ENCODE measurements at regions not wholly inside any gene's neighbourhood (a gene's known extent, or its start where the extent isn't known, plus 50 kb on each side); places are given as distances from the start of the nearest gene placed in this dataset.

DNA sequence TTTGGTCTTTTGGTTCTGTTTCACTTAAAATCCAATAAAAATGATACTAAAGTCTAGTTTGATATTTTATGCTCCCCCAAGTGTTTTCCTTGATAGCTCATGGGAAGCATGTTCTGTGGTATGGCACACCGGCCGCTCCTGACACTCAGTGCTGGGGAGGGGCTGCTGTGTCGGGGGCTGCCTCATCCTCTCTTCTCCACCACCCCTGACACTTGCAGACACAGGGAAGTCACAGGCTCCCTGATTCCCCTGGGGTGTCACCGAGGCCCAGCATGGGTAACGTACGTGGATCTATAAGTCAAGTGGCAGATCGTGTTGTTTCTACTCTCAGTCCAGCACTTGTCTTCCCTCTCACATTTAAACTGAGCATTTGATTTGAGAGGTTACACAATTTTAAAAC lies 508.6 kb downstream of the TNS3 start:
- TF ChIP-seq, protein P1, sequence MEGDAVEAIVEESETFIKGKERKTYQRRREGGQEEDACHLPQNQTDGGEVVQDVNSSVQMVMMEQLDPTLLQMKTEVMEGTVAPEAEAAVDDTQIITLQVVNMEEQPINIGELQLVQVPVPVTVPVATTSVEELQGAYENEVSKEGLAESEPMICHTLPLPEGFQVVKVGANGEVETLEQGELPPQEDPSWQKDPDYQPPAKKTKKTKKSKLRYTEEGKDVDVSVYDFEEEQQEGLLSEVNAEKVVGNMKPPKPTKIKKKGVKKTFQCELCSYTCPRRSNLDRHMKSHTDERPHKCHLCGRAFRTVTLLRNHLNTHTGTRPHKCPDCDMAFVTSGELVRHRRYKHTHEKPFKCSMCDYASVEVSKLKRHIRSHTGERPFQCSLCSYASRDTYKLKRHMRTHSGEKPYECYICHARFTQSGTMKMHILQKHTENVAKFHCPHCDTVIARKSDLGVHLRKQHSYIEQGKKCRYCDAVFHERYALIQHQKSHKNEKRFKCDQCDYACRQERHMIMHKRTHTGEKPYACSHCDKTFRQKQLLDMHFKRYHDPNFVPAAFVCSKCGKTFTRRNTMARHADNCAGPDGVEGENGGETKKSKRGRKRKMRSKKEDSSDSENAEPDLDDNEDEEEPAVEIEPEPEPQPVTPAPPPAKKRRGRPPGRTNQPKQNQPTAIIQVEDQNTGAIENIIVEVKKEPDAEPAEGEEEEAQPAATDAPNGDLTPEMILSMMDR (conservative IDR thresholded peaks at IDR 0.05; ENCODE audit: low read length): no peak
- no peak for TF ChIP-seq EZH2phosphoT487 (IDR thresholded peaks at IDR 0.05; ENCODE audit: borderline replicate concordance, low read depth, low read length)
